ENCODE measurements at regions not wholly inside any gene's neighbourhood (a gene's known extent, or its start where the extent isn't known, plus 50 kb on each side); places are given as distances from the start of the nearest gene placed in this dataset.
"Not testable (repeated sequence)": the region's sequence is repeated elsewhere in the genome, so short reads cannot be mapped to it uniquely, and the experiment has no call there.

GRCh38 chrX:131595120-131595519, 51.2 kb downstream of the OR13H1 start:
- no peak for DNase-seq

GRCh38 chrX:131607792-131608369, 64.0 kb downstream of the OR13H1 start:
- no peak for DNase-seq

GRCh38 chrX:131609480-131609879, 65.6 kb downstream of the OR13H1 start:
- DNase-seq: no peak

- no peak for DNase-seq
Observed at GRCh38 chrX:131613260-131613659, 69.4 kb downstream of the OR13H1 start.

- no peak for DNase-seq
Observed at GRCh38 chrX:131614241-131614640, 70.4 kb downstream of the OR13H1 start.

- DNase-seq: no peak
Observed at GRCh38 chrX:131617182-131617581, 73.3 kb downstream of the OR13H1 start.

- DNase-seq: no peak
Observed at GRCh38 chrX:131621650-131622049, 77.8 kb downstream of the OR13H1 start.

GRCh38 chrX:131626681-131627296, 82.9 kb downstream of the OR13H1 start:
- no peak for DNase-seq

- DNase-seq: no peak
Observed at GRCh38 chrX:131630534-131630933, 86.7 kb downstream of the OR13H1 start.

GRCh38 chrX:131633285-131633917, 89.5 kb downstream of the OR13H1 start:
- peak; percentile 51 for DNase-seq

GRCh38 chrX:131634900-131635299, 91.0 kb downstream of the OR13H1 start:
- no peak for DNase-seq

GRCh38 chrX:131646106-131646505, 102.2 kb downstream of the OR13H1 start:
- no peak for DNase-seq

GRCh38 chrX:131649741-131650140, 105.9 kb downstream of the OR13H1 start:
- no peak for DNase-seq

- DNase-seq: no peak
Observed at GRCh38 chrX:131650637-131651410, 107.0 kb downstream of the OR13H1 start.

- not testable (repeated sequence) for DNase-seq
Observed at GRCh38 chrX:131663726-131664125, 119.9 kb downstream of the OR13H1 start.

GRCh38 chrX:131671735-131672134, 127.9 kb downstream of the OR13H1 start:
- DNase-seq: no peak

- no peak for DNase-seq
Observed at GRCh38 chrX:131675596-131676194, 131.8 kb downstream of the OR13H1 start.

GRCh38 chrX:131677655-131678628, 134.1 kb downstream of the OR13H1 start:
- DNase-seq: peak; percentile 14

- not testable (repeated sequence) for DNase-seq
Observed at GRCh38 chrX:131682735-131683134, 138.9 kb downstream of the OR13H1 start.

- no peak for DNase-seq
Observed at GRCh38 chrX:131693359-131693758, 149.5 kb downstream of the OR13H1 start.

GRCh38 chrX:131696989-131697388, 153.1 kb downstream of the OR13H1 start:
- not testable (repeated sequence) for DNase-seq

- DNase-seq: no peak
Observed at GRCh38 chrX:131703646-131704045, 159.8 kb downstream of the OR13H1 start.
